ENCODE measurements at regions not wholly inside any gene's neighbourhood (a gene's known extent, or its start where the extent isn't known, plus 50 kb on each side); places are given as distances from the start of the nearest gene placed in this dataset.

DNA sequence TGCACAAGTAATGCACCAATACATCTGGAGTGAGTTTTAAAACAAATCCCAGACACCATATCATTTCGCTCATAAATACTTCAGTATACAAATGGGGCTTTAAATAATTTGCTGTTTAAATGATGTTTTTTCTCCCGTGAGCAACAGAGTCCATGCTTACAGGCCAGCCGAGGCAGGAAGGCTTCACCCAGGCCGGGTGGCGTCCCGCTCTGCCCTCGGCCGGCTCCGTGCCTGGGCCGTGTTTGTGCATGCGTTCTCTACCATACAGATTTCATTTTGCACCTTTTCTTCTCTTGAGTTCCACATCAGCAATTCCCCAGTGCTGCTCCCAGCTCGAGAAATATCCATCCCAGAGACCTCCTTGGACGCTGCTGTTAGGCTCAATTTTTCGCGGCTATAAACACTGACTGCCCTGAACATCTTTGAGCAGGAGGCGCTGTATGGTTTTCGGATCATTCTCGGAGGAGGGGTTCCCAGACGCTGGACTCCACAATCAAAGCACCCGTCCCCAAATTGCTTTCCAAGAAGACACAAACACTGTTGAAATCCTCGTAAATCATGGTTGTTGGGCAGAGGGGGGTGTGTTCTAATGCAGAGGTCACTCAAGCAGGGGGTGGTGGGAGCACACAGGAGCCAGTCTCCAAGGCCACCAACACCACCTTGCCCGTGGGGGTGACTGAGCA lies 91.6 kb downstream of the MICALL2 start:
- peak; percentile 6 for DNase-seq
- no peak for ATAC-seq
- intact Hi-C loops (cut with micrococcal nuclease), result no loop called here

GRCh38 chr7:1368184-1368681 lies 91.0 kb downstream of the MICALL2 start:
- DNase-seq (peak; percentile 6), ATAC-seq (no peak)
- intact Hi-C loops (cut with micrococcal nuclease), result no loop called here

- peak; percentile 22 for DNase-seq
- intact Hi-C loops (cut with micrococcal nuclease), result no loop called here
- no peak for ATAC-seq
These were observed 90.3 kb downstream of the MICALL2 start for GRCh38 chr7:1368682-1369571.

DNA sequence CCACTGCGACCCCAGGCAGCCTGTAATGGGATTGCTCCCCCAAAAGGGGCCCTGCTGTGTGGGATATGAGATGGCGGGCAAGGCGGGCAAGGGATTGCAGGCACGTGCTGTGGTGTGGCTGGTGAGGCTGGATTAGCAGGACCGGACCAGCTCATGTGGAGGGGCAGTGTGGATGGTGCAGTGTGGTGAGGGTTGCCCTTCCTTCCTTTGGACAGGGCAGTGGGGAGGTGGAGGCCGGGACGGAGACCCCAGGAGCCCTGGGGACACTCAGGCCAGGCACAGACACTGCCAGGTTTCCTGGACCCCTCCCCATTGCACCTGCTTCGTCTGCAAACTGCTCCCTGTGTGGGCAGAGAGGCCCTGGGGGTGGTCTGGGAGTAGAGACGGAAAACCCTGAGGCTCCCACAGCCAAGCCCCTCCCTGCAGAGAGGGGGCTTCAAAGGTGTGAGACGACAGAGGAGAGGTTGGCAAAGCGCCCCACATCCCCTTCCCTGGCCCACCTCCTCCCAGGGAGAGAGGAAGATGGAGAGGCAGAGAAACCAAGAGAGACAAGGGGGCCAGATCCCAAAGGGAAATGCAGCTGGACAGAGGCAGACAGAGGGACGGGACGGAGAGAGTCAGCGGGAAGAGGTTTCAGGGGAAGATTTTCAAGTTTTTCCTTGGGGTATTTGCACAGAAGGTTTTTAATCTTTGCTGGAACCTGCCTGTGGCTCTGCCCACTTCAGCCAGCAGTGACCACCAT lies 89.2 kb downstream of the MICALL2 start:
- intact Hi-C loops (cut with micrococcal nuclease), result no loop called here
- ATAC-seq, result no peak

GRCh38 chr7:1370738-1371137 lies 88.5 kb downstream of the MICALL2 start:
- intact Hi-C loops (cut with micrococcal nuclease), result no loop called here
- peak; percentile 14 for DNase-seq
- no peak for ATAC-seq

More for the DNA sequence above, 89.2 kb downstream of the MICALL2 start:
- DNase-seq, result peak; percentile 11

- DNase-seq, result peak; percentile 7
- ATAC-seq, result no peak
- intact Hi-C loops (cut with micrococcal nuclease), result no loop called here
These were observed 87.2 kb downstream of the MICALL2 start for GRCh38 chr7:1372063-1372462.

- ATAC-seq (no peak), DNase-seq (peak; percentile 10)
- intact Hi-C loops (cut with micrococcal nuclease), result no loop called here
These were observed 86.4 kb downstream of the MICALL2 start for GRCh38 chr7:1372671-1373379.

DNA sequence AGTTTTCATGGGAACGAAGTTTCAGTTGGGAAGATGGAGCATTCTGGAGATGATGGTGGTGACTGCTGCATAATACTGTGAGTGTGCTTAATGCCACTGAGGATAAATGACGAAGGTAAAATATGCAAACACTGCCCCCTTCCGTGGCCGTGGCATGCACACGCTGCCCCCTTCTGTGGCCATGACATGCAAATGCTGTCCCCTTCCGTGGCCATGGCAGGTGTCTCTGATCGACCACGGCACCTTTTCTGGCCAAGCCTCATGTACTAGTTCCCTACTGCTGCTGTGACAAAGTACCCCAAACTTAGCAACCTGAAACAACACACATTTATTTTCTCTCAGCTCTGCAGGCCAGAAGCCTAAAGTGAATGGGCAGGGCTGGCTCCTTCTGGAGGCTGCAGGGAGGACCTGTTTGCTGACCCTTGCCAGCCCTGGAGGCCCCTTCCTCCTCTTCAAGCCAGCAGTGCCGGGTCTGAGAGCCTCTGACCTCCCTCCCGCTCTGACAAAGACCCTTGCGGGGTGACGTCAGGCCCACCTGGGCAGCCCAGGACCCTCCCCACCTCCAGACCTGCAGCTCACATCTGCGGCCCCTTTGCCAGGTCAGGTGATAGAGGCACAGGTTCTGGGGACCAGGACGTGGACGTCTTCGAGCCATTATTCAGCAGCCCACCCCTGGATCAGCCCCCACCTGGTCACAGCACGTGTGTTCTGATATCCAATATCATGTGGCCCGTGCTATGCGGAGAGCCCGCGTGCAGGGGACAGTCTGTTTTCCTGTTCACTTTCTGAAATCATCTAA lies 82.0 kb downstream of the MICALL2 start:
- intact Hi-C loops (cut with micrococcal nuclease), result no loop called here
- ATAC-seq (no peak), DNase-seq (peak; percentile 9)

DNA sequence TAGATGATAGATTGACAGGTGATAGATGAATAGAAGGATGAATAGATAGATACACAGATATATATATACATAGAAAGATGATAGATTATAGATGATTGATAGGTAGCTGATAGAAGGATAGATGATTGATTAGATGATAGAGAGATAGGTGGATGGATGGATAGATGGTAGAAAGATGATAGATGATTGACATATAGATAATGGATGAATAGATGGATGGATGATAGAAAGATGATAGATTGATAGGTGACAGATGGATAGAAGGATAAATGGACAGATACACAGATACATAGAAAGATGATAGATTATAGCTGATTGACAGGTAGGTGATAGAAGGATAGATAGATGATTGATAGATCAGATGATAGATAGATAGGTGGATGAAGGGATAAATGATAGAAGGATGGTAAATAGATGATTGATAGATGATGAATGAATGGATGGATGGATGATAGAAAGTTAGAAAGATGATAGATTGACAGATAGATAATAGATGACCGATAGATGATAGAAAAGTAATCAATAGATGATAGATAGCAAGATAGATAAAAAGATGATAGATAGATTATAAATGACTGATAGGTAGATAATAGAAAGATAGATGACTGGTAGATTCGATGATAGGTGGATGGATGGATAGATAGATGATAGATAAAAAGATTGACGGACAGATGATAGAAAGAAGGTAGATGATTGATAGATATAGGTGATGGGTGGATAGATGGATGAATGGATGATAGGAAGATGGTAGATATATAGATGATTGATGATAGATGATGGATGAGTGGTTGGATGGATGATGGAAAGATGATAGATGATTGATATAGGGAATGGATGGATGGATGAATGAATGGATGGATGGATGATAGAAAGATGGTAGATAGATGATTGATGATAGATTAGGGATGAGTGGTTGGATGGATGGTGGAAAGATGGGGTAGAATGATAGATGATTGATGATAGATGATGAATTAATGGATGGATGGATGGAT lies 80.4 kb downstream of the MICALL2 start:
- DNase-seq, result no peak
- intact Hi-C loops (cut with micrococcal nuclease), result no loop called here
- ATAC-seq, result no peak

GRCh38 chr7:1380231-1380815 lies 78.9 kb downstream of the MICALL2 start:
- DNase-seq (no peak), ATAC-seq (no peak)
- intact Hi-C loops (cut with micrococcal nuclease), result no loop called here

DNA sequence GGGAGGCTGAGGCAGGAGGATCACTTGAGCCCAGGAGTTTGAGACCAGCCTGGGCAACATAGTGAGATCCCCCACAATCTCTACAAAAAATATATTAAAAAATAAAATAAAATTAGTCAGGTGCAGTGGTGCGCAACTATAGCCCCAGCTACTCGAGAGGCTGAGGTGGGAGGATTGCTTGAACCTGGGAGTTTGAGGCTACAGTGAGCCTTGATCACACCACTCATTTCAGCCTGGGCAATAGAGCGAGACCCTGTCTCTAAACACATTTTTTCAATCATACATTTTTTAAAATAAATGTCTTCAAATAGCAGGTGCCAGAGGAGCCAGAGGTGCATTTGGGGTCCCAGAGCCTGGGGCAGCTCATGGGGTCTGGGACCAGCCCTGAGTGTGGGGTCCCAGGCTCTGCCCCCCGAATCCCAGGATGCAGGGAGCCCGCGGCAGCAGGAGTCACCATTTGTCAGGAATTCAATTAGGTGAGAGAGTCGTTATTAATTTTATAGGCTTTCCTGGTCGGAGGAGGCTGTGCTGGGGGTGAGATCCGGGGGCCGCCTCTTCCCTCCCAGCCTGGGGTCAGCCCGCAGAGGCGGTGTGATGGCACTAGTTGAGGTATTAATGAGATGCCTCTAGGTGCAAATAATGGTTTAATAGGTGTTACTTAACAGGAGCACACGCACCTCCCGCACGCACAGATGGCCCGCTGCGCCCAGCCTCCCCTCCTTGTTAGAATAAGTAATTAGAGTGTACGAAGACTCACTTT lies 78.3 kb downstream of the MICALL2 start:
- intact Hi-C loops (cut with micrococcal nuclease), result no loop called here
- DNase-seq, result no peak
- ATAC-seq, result no peak

GRCh38 chr7:1382553-1383397 lies 76.5 kb downstream of the MICALL2 start:
- no peak for ATAC-seq
- intact Hi-C loops (cut with micrococcal nuclease), result no loop called here
- no peak for DNase-seq

GRCh38 chr7:1383398-1384112 lies 75.7 kb downstream of the MICALL2 start:
- no peak for ATAC-seq
- no peak for DNase-seq
- intact Hi-C loops (cut with micrococcal nuclease), result no loop called here

DNA sequence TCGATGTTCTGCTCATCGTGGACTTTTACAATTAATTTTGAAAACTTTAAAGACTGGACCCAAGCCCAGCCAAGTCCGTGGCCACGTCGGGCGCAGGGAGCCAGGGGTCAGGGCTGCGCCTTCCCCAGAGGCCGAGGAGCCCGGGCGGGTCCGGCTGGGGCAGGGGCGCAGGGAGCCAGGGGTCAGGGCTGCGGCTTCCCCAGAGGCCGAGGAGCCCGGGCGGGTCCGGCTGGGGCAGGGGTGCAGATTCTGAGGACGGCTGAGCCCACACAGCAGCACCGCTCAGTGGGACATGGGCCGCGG lies 75.2 kb downstream of the MICALL2 start:
- DNase-seq (no peak), ATAC-seq (no peak)
- intact Hi-C loops (cut with micrococcal nuclease), result no loop called here
